ENCODE measurements at regions not wholly inside any gene's neighbourhood (a gene's known extent, or its start where the extent isn't known, plus 50 kb on each side); places are given as distances from the start of the nearest gene placed in this dataset.

GRCh38 chr4:12042818-12043217, 614.1 kb upstream of the HS3ST1 start:
- TF ChIP-seq CTCF (IDR thresholded peaks at IDR 0.05 in 2 of 3, conservative IDR thresholded peaks at IDR 0.05 in 1 of 3; ENCODE audit: borderline replicate concordance in 1 of 3, insufficient read depth in 1 of 3, low read depth in 2 of 3, low read length in 2 of 3) (no peak), POLR2A (IDR thresholded peaks at IDR 0.05; ENCODE audit: borderline replicate concordance, extremely low read depth, insufficient read depth, insufficient read length) (no peak), JUND (IDR thresholded peaks at IDR 0.05) (no peak)
